ENCODE measurements at regions not wholly inside any gene's neighbourhood (a gene's known extent, or its start where the extent isn't known, plus 50 kb on each side); places are given as distances from the start of the nearest gene placed in this dataset.
"Not testable (repeated sequence)": the region's sequence is repeated elsewhere in the genome, so short reads cannot be mapped to it uniquely, and the experiment has no call there.

- no peak for DNase-seq
These were observed 88.3 kb upstream of the SLC22A23 start for GRCh38 chr6:3545156-3545555.

- peak in 1 of 2 experiments; percentile 55 for DNase-seq
These were observed 85.3 kb upstream of the SLC22A23 start for GRCh38 chr6:3542032-3542640.

GRCh38 chr6:3541006-3541585 lies 84.2 kb upstream of the SLC22A23 start:
- DNase-seq, result no peak

GRCh38 chr6:3540253-3540820 lies 83.5 kb upstream of the SLC22A23 start:
- no peak for DNase-seq

GRCh38 chr6:3538536-3538935 lies 81.7 kb upstream of the SLC22A23 start:
- no peak for DNase-seq

- no peak for DNase-seq
These were observed 80.1 kb upstream of the SLC22A23 start for GRCh38 chr6:3536901-3537300.

- no peak for DNase-seq
These were observed 79.1 kb upstream of the SLC22A23 start for GRCh38 chr6:3535776-3536435.

GRCh38 chr6:3535033-3535775 lies 78.4 kb upstream of the SLC22A23 start:
- no peak for DNase-seq

- DNase-seq, result no peak
These were observed 77.7 kb upstream of the SLC22A23 start for GRCh38 chr6:3534599-3534998.

GRCh38 chr6:3533981-3534380 lies 77.1 kb upstream of the SLC22A23 start:
- DNase-seq, result no peak

GRCh38 chr6:3532296-3532916 lies 75.6 kb upstream of the SLC22A23 start:
- no peak for DNase-seq

GRCh38 chr6:3531481-3531880 lies 74.6 kb upstream of the SLC22A23 start:
- DNase-seq, result no peak

- no peak for DNase-seq
These were observed 73.7 kb upstream of the SLC22A23 start for GRCh38 chr6:3530515-3530914.

- no peak for DNase-seq
These were observed 72.9 kb upstream of the SLC22A23 start for GRCh38 chr6:3529721-3530120.

- no peak for DNase-seq
These were observed 72.4 kb upstream of the SLC22A23 start for GRCh38 chr6:3529232-3529631.

GRCh38 chr6:3528081-3528671 lies 71.3 kb upstream of the SLC22A23 start:
- DNase-seq, result not testable (repeated sequence)

GRCh38 chr6:3527651-3527977 lies 70.8 kb upstream of the SLC22A23 start:
- no peak for DNase-seq

GRCh38 chr6:3526962-3527650 lies 70.3 kb upstream of the SLC22A23 start:
- DNase-seq, result no peak

- no peak for DNase-seq
These were observed 69.1 kb upstream of the SLC22A23 start for GRCh38 chr6:3525915-3526314.

- no peak for DNase-seq
These were observed 67.6 kb upstream of the SLC22A23 start for GRCh38 chr6:3524456-3524855.

GRCh38 chr6:3523966-3524365 lies 67.1 kb upstream of the SLC22A23 start:
- DNase-seq, result no peak

- no peak for DNase-seq
These were observed 66.4 kb upstream of the SLC22A23 start for GRCh38 chr6:3523271-3523670.

Measured in NCI-H2081 (cell line).